ENCODE measurements at regions not wholly inside any gene's neighbourhood (a gene's known extent, or its start where the extent isn't known, plus 50 kb on each side); places are given as distances from the start of the nearest gene placed in this dataset.

GRCh38 chr13:22945321-22946226 lies 235.2 kb upstream of the SGCG start:
- TF ChIP-seq POLR2A (IDR thresholded peaks at IDR 0.05; ENCODE audit: low read length) (no peak), GATA1 (IDR thresholded peaks at IDR 0.05; ENCODE audit: low read depth, low read length) (no peak)
